Bronchial epithelial cell (primary cell): ENCODE measurements at regions not wholly inside any gene's neighbourhood (a gene's known extent, or its start where the extent isn't known, plus 50 kb on each side); places are given as distances from the start of the nearest gene placed in this dataset.

Experiments used
- DNase-seq: peaks from one replicate; pipeline ENCODE4 v3.0.0-alpha.2; 2010; ENCODE audit warnings: low read depth
- FAIRE-seq: peaks from 2 replicates; lab custom pipeline; 2011; peaks lifted over from hg19 to GRCh38; lab: Jason Lieb, UNC
- H3K27me3 ChIP-seq: 2 replicates; pipeline ENCODE4 v1.5.1; 2011; ENCODE audit warnings: low read length; ENCODE audit not compliant: control insufficient read depth, insufficient read depth
- H3K36me3 ChIP-seq: 2 replicates; pipeline ENCODE4 v1.5.1; 2011; ENCODE audit warnings: low read length; ENCODE audit not compliant: control insufficient read depth, insufficient read depth
- H3K4me3 ChIP-seq: 2 replicates; pipeline ENCODE4 v1.5.1; 2011; ENCODE audit warnings: mild to moderate bottlenecking, low read depth, low read length, control low read depth
- TF ChIP-seq, protein P1 (sequence below): IDR thresholded peaks from 2 replicates; pipeline ENCODE4 v1.5.1; 2011; ENCODE audit warnings: mild to moderate bottlenecking, moderate library complexity, low read length, control low read depth, inconsistent platforms; ENCODE audit not compliant: insufficient read depth, severe bottlenecking

DNA sequence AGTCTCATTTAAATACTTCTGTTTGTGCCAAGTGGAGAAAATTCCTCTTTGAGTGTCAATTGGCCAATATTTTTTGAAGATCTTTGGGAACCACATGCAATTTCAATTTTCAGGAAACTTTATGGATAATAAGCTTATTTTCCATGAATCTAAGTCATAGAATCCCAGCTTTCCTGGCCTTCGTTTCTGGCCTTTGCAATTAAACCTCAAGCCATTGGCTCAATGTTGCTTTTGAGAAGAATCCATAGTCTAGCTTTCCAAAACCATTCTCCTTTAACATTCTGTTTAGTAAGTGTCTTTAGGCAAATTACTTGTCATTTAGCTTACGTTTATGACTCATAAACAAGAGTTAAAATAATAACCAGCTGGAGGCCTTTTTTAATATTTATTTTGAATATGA lies 145.0 kb upstream of the FTMT start:
- TF ChIP-seq, protein P1, sequence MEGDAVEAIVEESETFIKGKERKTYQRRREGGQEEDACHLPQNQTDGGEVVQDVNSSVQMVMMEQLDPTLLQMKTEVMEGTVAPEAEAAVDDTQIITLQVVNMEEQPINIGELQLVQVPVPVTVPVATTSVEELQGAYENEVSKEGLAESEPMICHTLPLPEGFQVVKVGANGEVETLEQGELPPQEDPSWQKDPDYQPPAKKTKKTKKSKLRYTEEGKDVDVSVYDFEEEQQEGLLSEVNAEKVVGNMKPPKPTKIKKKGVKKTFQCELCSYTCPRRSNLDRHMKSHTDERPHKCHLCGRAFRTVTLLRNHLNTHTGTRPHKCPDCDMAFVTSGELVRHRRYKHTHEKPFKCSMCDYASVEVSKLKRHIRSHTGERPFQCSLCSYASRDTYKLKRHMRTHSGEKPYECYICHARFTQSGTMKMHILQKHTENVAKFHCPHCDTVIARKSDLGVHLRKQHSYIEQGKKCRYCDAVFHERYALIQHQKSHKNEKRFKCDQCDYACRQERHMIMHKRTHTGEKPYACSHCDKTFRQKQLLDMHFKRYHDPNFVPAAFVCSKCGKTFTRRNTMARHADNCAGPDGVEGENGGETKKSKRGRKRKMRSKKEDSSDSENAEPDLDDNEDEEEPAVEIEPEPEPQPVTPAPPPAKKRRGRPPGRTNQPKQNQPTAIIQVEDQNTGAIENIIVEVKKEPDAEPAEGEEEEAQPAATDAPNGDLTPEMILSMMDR = no peak
- DNase-seq (no peak), FAIRE-seq (no peak)
- H3K27me3 ChIP-seq = no peaks in the 10 kb centered on the region
- no peak overlapping the region for H3K4me3 ChIP-seq
- no peaks in the 10 kb centered on the region for H3K36me3 ChIP-seq

DNA sequence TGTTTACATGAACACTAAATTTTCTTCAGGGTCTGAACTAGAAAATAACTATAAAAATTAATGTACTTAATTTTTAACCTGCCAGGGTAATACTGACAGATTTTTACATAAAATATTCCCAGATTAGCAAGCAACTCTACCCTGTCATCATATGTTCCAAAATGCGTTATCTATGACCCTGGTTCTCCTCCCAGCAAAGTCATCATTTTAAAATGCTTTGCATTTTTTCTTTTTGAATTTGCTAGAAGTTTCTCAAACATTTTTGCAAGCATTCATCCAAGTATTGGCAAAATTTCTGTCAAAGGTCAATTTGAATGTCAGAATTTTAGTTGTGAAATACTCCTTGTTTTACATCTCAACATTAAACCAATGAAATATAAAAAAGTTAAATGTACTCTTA lies 144.5 kb upstream of the FTMT start:
- no peak for FAIRE-seq
- no peaks in the 10 kb centered on the region for H3K27me3 ChIP-seq
- TF ChIP-seq, protein P1 = no peak
- no peaks in the 10 kb centered on the region for H3K36me3 ChIP-seq
- no peak overlapping the region for H3K4me3 ChIP-seq
- no peak for DNase-seq

DNA sequence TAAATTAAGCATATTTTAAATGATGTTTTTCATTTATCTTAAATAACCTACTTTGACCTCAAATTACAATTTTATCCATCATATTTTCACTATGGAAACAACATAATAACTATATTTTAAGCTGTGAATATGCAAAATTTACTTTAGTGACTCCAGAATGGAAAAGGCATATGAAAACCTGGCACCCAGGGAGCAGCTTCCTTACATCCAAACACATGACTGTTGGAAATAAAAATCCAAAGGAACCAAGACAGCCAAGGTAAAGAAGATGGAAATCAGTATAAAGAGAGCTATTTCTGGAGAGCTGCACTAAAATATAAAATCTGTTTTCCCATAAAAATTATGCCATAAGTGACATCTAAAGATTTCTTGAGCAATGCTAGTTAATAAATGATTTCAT lies 140.3 kb upstream of the FTMT start:
- FAIRE-seq (no peak), DNase-seq (no peak)

DNA sequence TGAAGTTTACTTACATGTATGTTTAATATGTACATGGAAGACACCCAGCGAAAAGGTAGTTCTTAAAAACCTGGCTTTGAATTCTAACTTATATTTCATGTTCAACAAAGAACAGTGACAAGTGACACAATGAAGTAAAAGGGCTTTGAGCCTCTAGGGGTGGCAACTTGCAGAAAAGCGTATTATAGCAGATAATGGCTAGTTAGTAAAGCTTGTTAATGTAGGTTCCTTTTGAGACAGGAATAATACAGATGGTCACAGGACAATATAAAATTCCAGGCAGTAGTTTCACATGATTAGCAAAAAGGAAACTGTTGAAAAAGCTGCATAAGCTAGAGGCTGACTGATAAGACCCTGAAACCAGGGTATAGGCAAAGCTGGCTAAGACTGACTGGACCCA lies 132.4 kb upstream of the FTMT start:
- Histone ChIP-seq H3K27me3 (no peaks in the 10 kb centered on the region), H3K4me3 (no peak overlapping the region), H3K36me3 (no peaks in the 10 kb centered on the region)
- TF ChIP-seq, protein P1 = no peak
- DNase-seq = no peak
- no peak for FAIRE-seq

More for the DNA sequence above, 140.3 kb upstream of the FTMT start:
- Histone ChIP-seq H3K4me3 (no peak overlapping the region), H3K27me3 (no peaks in the 10 kb centered on the region), H3K36me3 (no peaks in the 10 kb centered on the region)
- TF ChIP-seq, protein P1 = no peak

DNA sequence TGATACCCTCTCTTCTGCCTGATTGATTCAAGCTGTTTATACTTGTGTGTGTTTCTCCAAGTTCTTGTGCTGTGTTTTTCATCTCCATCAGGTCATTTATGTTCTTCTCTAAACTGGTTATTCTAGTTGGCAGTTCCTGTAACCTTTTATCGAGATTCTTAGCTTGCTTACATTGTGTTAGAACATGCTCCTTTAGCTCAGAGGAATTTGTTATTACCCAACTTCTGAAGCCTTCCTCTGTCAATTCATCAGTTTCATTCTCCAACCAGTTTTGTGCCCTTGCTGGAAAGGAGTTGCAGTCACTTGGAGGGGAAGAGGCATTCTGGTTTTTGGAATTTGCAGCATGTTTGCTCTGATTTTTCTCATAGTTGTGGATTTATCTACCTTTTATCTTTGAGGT lies 126.2 kb upstream of the FTMT start:
- no peaks in the 10 kb centered on the region for H3K36me3 ChIP-seq
- H3K27me3 ChIP-seq = no peaks in the 10 kb centered on the region
- TF ChIP-seq, protein P1 = no peak
- FAIRE-seq (no peak), DNase-seq (peak; percentile 59)
- no peak overlapping the region for H3K4me3 ChIP-seq

DNA sequence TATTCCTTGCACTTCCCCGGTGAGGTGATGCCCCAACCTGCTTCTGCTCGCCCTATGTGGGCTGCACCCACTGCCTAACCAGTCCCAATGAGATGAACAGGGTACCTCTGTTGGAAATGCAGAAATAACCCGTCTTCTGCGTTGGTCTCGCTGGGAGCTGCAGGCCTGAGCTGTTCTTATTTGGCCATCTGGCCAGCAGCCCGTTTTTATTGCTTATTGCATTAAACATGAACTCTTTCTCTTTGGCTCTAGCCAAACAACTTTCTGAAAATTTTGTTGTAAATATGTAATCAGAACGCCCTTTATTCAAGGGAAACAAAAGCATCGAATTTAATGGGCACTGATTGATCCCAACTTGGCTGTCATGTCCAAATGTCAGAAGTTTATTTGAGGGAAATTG lies 124.7 kb upstream of the FTMT start:
- no peaks in the 10 kb centered on the region for H3K36me3 ChIP-seq
- no peak overlapping the region for H3K4me3 ChIP-seq
- TF ChIP-seq, protein P1 = no peak
- DNase-seq (no peak), FAIRE-seq (no peak)
- no peaks in the 10 kb centered on the region for H3K27me3 ChIP-seq
